Gastrocnemius medialis (tissue), 4 donors: ENCODE measurements at regions not wholly inside any gene's neighbourhood (a gene's known extent, or its start where the extent isn't known, plus 50 kb on each side); places are given as distances from the start of the nearest gene placed in this dataset.

Experiments
- ATAC-seq, 2 donors: fragments of 150-250 bp; one replicate each; pipeline ENCODE4 v1.9.1; 2016
- DNase-seq, 2 donors: peaks; one replicate each; pipeline ENCODE4 v3.0.0-alpha.2; 2019
- H3K27ac ChIP-seq, 4 donors: fragments of 200-600 bp; sonication (generic); 1 replicate in 1 of 4; 2 replicates in 3 of 4; pipeline ENCODE4 v1.5.1; 2016 to 2018; ENCODE audit warnings: mild to moderate bottlenecking in 2 of 4, moderate library complexity in 1 of 4
- H3K27me3 ChIP-seq, 3 donors: fragments of 200-600 bp; sonication (generic) in 2 of 3; 1 replicate in 1 of 3; 2 replicates in 2 of 3; pipeline versions ENCODE4 v1.5.1 to v1.6.0; 2016 to 2019; ENCODE audit warnings: mild to moderate bottlenecking in 1 of 3, moderate library complexity in 1 of 3
- H3K36me3 ChIP-seq, 2 donors: fragments of 200-600 bp; sonication (generic) in 1 of 2; one replicate each; pipeline ENCODE4 v1.5.1; 2017 to 2018
- H3K4me1 ChIP-seq, 2 donors: fragments of 200-600 bp; sonication (generic) in 1 of 2; one replicate each; pipeline ENCODE4 v1.5.1; 2016 to 2017; ENCODE audit warnings: mild to moderate bottlenecking in 2 of 2
- H3K4me3 ChIP-seq, 4 donors: fragments of 200-600 bp; sonication (generic) in 3 of 4; 1 replicate in 1 of 4; 2 replicates in 3 of 4; pipeline ENCODE4 v1.5.1; 2016 to 2019; ENCODE audit warnings: mild to moderate bottlenecking in 2 of 4
- H3K9me3 ChIP-seq, 3 donors: fragments of 200-600 bp; sonication (generic) in 2 of 3; 1 replicate in 1 of 3; 2 replicates in 2 of 3; pipeline ENCODE4 v1.5.1; 2016 to 2019
- POLR2A ChIP-seq, 2 donors: fragments of 450-650 bp; IDR thresholded peaks; one replicate each; pipeline ENCODE4 v1.6.1; 2017; ENCODE audit warnings: antibody characterized with exemption in 2 of 2, mild to moderate bottlenecking in 2 of 2, moderate library complexity in 2 of 2
- in situ Hi-C, 4 donors: fragments of 200-750 bp; cut with MboI; loops; one replicate each; pipeline versions ENCODE4 v1.15.0 to v1.8.0; 2017; ENCODE audit warnings: low sequenced_read_pairs in 4 of 4
- intact Hi-C: fragments of 100-400 bp; cut with DNase I; formaldehyde crosslinking; loops from one replicate; pipeline ENCODE4 v1.15.1; 2023; ENCODE audit warnings: low total_unique reads
- TF ChIP-seq, protein P1 (sequence below), 5 experiments: fragments of 450-650 bp in 3 of 5; fragments of 200-600 bp in 2 of 5; sonication (generic) in 2 of 5; IDR thresholded peaks in 4 of 5; conservative IDR thresholded peaks in 1 of 5; 1 replicate in 4 of 5; 2 replicates in 1 of 5; pipeline ENCODE4 v1.5.1; 2016 to 2019; ENCODE audit warnings: antibody characterized with exemption in 5 of 5, mild to moderate bottlenecking in 3 of 5, moderate library complexity in 3 of 5

DNA sequence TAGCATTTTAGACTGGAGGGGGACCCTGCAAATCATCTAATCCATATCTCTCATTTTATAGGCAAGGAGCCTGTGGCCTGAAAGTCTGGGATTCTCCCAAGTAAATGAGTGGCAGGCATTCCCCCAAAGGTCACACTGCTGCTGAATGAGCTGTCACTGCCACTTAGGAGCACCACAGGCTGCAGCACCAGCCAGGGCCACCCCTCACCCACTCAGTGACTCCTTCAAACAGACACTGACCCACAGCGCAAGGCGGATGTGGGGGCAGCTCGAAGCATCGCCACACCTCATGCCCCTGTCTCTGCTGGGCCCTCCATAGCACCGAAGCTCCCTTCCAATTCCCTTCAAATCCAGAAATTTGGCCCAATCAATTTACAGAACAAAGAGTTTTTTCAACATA is 119.9 kb upstream of the ARID1B start:
- Histone ChIP-seq H3K4me1 (peaks cover 8 to 12% of the 10 kb centered on the region in 2 donors), H3K36me3 (no peaks in the 10 kb centered on the region), H3K27ac (no peak overlapping the region), H3K27me3 (no peaks in the 10 kb centered on the region), H3K4me3 (no peak overlapping the region), H3K9me3 (no peaks in the 10 kb centered on the region)
- TF ChIP-seq, protein P1, sequence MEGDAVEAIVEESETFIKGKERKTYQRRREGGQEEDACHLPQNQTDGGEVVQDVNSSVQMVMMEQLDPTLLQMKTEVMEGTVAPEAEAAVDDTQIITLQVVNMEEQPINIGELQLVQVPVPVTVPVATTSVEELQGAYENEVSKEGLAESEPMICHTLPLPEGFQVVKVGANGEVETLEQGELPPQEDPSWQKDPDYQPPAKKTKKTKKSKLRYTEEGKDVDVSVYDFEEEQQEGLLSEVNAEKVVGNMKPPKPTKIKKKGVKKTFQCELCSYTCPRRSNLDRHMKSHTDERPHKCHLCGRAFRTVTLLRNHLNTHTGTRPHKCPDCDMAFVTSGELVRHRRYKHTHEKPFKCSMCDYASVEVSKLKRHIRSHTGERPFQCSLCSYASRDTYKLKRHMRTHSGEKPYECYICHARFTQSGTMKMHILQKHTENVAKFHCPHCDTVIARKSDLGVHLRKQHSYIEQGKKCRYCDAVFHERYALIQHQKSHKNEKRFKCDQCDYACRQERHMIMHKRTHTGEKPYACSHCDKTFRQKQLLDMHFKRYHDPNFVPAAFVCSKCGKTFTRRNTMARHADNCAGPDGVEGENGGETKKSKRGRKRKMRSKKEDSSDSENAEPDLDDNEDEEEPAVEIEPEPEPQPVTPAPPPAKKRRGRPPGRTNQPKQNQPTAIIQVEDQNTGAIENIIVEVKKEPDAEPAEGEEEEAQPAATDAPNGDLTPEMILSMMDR (IDR thresholded peaks at IDR 0.05 in 4 of 5, conservative IDR thresholded peaks at IDR 0.05 in 1 of 5) = no peak
- no peak for TF ChIP-seq POLR2A (IDR thresholded peaks at IDR 0.05)
- in situ Hi-C loops (no loop called here), intact Hi-C loops (no loop called here)
- DNase-seq (no peak), ATAC-seq (no peak)

DNA sequence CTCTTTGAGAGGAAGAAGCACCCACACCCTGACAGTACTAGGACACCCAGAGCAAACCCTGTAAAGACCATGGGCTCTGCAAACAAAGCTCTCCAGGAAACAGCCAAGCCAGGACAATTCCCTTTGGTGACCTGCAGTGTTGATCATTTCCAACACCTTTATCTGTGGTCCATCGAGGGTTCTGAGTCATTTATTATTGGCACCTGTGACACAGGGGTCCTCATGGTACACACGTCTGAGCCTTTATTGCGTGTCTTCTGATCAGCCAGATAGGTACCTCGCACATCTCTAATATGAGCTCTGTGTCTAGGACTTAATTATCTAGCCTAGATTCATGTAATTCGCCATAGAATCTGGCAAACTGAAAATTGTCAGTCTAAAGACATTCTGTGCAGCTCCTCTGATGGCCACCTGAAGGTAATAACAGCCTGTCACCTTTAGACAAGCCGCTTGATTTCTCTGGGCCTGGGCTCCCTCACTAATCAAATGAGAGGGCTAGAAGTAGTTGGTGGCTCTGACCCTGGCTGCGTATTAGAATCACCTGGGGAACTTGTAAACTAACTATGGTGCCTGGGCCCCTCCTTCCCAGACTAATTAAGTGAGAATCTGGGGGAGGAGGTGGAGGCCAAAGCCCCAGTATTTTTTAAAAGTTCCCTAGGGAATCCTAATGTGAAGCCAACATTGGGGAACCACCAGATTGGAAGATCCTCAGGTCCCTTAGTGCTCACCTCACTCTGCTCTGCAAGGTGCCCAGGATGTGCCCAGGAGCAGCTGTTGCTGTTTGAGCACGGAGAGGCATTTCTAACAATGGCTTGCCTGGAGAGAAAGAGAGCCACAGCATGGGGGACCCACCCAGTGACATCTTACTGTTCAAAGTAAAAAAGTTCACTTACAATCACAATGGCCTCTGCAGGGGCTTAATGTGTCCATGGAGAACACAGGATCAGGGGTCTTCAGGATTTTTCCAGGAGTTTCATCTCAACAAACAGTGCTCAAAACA is 122.0 kb upstream of the ARID1B start:
- TF ChIP-seq POLR2A (IDR thresholded peaks at IDR 0.05) = no peak
- TF ChIP-seq, protein P1 (IDR thresholded peaks at IDR 0.05 in 4 of 5, conservative IDR thresholded peaks at IDR 0.05 in 1 of 5) = no peak
- intact Hi-C loops (no loop called here), in situ Hi-C loops (no loop called here)
- Histone ChIP-seq H3K4me3 (no peak overlapping the region), H3K9me3 (no peaks in the 10 kb centered on the region), H3K27me3 (no peaks in the 10 kb centered on the region), H3K27ac (no peak overlapping the region), H3K4me1 (peaks cover 8 to 12% of the 10 kb centered on the region in 2 donors), H3K36me3 (no peaks in the 10 kb centered on the region)
- ATAC-seq (no peak), DNase-seq (no peak)

DNA sequence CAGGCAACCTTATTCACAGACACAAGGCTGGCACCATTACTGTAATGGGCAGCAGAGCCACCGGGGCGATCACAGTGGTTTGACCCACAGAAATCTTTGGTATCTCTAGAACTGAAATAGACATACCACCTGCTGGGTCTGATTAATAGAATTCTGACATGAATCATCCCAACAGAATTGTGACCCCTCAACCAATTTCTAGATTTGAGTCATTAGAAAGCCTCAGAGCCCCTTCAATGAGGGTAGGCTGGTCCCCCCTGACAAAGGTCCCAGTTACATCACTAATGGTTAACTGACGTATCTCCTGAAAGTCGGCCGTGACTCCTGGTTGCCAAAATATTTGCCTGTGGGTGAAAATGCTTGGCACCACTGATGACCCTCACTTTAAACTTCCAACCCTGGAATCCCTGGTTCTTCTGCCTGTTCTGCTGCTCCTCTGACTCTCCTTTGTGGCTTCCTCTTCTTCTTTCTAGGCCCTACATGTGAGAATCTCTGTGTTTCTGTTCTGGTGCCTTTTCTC is 124.9 kb upstream of the ARID1B start:
- Histone ChIP-seq H3K27ac (no peak overlapping the region), H3K4me3 (no peak overlapping the region), H3K9me3 (no peaks in the 10 kb centered on the region), H3K36me3 (no peaks in the 10 kb centered on the region), H3K4me1 (peaks cover 0 to 6% of the 10 kb centered on the region in 2 donors), H3K27me3 (no peaks in the 10 kb centered on the region)
- TF ChIP-seq POLR2A (IDR thresholded peaks at IDR 0.05) = no peak
- TF ChIP-seq, protein P1 (IDR thresholded peaks at IDR 0.05 in 4 of 5, conservative IDR thresholded peaks at IDR 0.05 in 1 of 5) = no peak
- DNase-seq (no peak), ATAC-seq (no peak)
- in situ Hi-C loops = no loop called here
- intact Hi-C loops = no loop called here

DNA sequence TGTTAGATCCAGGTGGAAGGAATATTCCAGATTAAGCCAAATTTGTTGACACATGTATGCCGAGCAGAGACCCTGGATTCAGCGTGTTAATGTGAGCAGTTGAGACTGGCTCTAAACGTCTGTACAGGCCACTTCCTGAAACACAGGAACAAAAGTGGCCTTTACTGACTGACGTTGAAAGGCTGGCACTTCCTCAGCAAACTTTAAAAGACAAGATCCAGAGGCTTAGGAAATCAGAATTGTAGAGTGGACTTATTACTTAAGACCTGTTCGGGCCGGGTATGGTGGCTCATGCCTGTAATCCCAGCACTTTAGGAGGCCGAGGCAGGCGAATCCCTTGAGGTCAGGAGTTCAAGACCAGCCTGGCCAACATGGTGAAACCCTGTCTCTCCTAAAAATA is 125.7 kb upstream of the ARID1B start:
- Histone ChIP-seq H3K27ac (no peak overlapping the region), H3K4me3 (no peak overlapping the region), H3K36me3 (no peaks in the 10 kb centered on the region), H3K27me3 (no peaks in the 10 kb centered on the region), H3K9me3 (no peaks in the 10 kb centered on the region), H3K4me1 (peaks cover 0 to 6% of the 10 kb centered on the region in 2 donors)
- in situ Hi-C loops = no loop called here
- intact Hi-C loops = no loop called here
- DNase-seq = no peak
- ATAC-seq = no peak
- TF ChIP-seq, protein P1 (IDR thresholded peaks at IDR 0.05 in 4 of 5, conservative IDR thresholded peaks at IDR 0.05 in 1 of 5) = no peak
- TF ChIP-seq POLR2A (IDR thresholded peaks at IDR 0.05) = no peak
